HG03103 (cell line): ENCODE measurements at regions not wholly inside any gene's neighbourhood (a gene's known extent, or its start where the extent isn't known, plus 50 kb on each side); places are given as distances from the start of the nearest gene placed in this dataset.

Experiments
- ATAC-seq: cut with Tn5 transposase; IDR thresholded peaks from one replicate; pipeline ENCODE4 v1.9.1; 2021; ENCODE audit warnings: low read depth; ENCODE audit not compliant: unreplicated experiment

- ATAC-seq: no peak
Observed at GRCh38 chr4:54933579-54933978, 191.8 kb downstream of the KDR start.

- ATAC-seq: no peak
Observed at GRCh38 chr4:54930226-54930625, 195.2 kb downstream of the KDR start.

- ATAC-seq: no peak
Observed at GRCh38 chr4:54929459-54929858, 195.9 kb downstream of the KDR start.

GRCh38 chr4:54924891-54925290 is 200.5 kb downstream of the KDR start:
- no peak for ATAC-seq

GRCh38 chr4:54915276-54915675 is 210.1 kb downstream of the KDR start:
- no peak for ATAC-seq

GRCh38 chr4:54914781-54915180 is 210.6 kb downstream of the KDR start:
- ATAC-seq: no peak

- no peak for ATAC-seq
Observed at GRCh38 chr4:54913751-54914526, 211.5 kb downstream of the KDR start.

- no peak for ATAC-seq
Observed at GRCh38 chr4:54912155-54912554, 213.2 kb downstream of the KDR start.

GRCh38 chr4:54909961-54910360 is 215.4 kb downstream of the KDR start:
- no peak for ATAC-seq

GRCh38 chr4:54908763-54909162 is 216.6 kb downstream of the KDR start:
- ATAC-seq: no peak

- no peak for ATAC-seq
Observed at GRCh38 chr4:54904953-54905352, 220.4 kb downstream of the KDR start.

- ATAC-seq: no peak
Observed at GRCh38 chr4:54902976-54903375, 222.4 kb downstream of the KDR start.

GRCh38 chr4:54902271-54902670 is 223.1 kb downstream of the KDR start:
- no peak for ATAC-seq

GRCh38 chr4:54901202-54901601 is 224.2 kb downstream of the KDR start:
- ATAC-seq: no peak

- no peak for ATAC-seq
Observed at GRCh38 chr4:54898656-54899340, 226.6 kb downstream of the KDR start.

- ATAC-seq: no peak
Observed at GRCh38 chr4:54898056-54898562, 227.3 kb downstream of the KDR start.

GRCh38 chr4:54897590-54897989 is 227.8 kb downstream of the KDR start:
- no peak for ATAC-seq

- no peak for ATAC-seq
Observed at GRCh38 chr4:54882616-54883015, 224.9 kb downstream of the KIT start.

GRCh38 chr4:54879576-54879975 is 221.8 kb downstream of the KIT start:
- no peak for ATAC-seq

GRCh38 chr4:54877006-54877405 is 219.2 kb downstream of the KIT start:
- no peak for ATAC-seq

GRCh38 chr4:54872261-54872660 is 214.5 kb downstream of the KIT start:
- ATAC-seq: no peak
